GM19324 (cell line): ENCODE measurements at regions not wholly inside any gene's neighbourhood (a gene's known extent, or its start where the extent isn't known, plus 50 kb on each side); places are given as distances from the start of the nearest gene placed in this dataset.

Experiments
- ATAC-seq: cut with Tn5 transposase; IDR thresholded peaks from one replicate; pipeline ENCODE4 v1.9.1; 2021; ENCODE audit warnings: mild to moderate bottlenecking, moderate library complexity; ENCODE audit not compliant: unreplicated experiment, low FRiP score

GRCh38 chr5:15222156-15222555 is 277.8 kb upstream of the FBXL7 start:
- ATAC-seq, result no peak

- ATAC-seq, result no peak
Measured at GRCh38 chr5:15220642-15221173, 279.3 kb upstream of the FBXL7 start.

GRCh38 chr5:15215056-15215455 is 284.9 kb upstream of the FBXL7 start:
- no peak for ATAC-seq

- no peak for ATAC-seq
Measured at GRCh38 chr5:15214010-15214409, 286.0 kb upstream of the FBXL7 start.

- ATAC-seq, result no peak
Measured at GRCh38 chr5:15209053-15209762, 290.8 kb upstream of the FBXL7 start.

- no peak for ATAC-seq
Measured at GRCh38 chr5:15206133-15206532, 293.8 kb upstream of the FBXL7 start.

- ATAC-seq, result no peak
Measured at GRCh38 chr5:15203376-15203775, 296.6 kb upstream of the FBXL7 start.

- no peak for ATAC-seq
Measured at GRCh38 chr5:15191012-15191411, 309.0 kb upstream of the FBXL7 start.

- ATAC-seq, result no peak
Measured at GRCh38 chr5:15183520-15183919, 311.9 kb upstream of the ANKH start.

- ATAC-seq, result no peak
Measured at GRCh38 chr5:15170173-15170572, 298.6 kb upstream of the ANKH start.

- ATAC-seq, result no peak
Measured at GRCh38 chr5:15168358-15168757, 296.8 kb upstream of the ANKH start.

GRCh38 chr5:15160091-15160490 is 288.5 kb upstream of the ANKH start:
- ATAC-seq, result no peak

- no peak for ATAC-seq
Measured at GRCh38 chr5:15159606-15160005, 288.0 kb upstream of the ANKH start.

- no peak for ATAC-seq
Measured at GRCh38 chr5:15142458-15142857, 270.9 kb upstream of the ANKH start.

GRCh38 chr5:15137414-15137813 is 265.8 kb upstream of the ANKH start:
- ATAC-seq, result no peak

- no peak for ATAC-seq
Measured at GRCh38 chr5:15135661-15136060, 264.1 kb upstream of the ANKH start.

GRCh38 chr5:15133456-15133965 is 261.9 kb upstream of the ANKH start:
- ATAC-seq, result no peak

GRCh38 chr5:15132816-15133405 is 261.3 kb upstream of the ANKH start:
- ATAC-seq, result no peak

GRCh38 chr5:15131909-15132308 is 260.3 kb upstream of the ANKH start:
- ATAC-seq, result no peak

- no peak for ATAC-seq
Measured at GRCh38 chr5:15124871-15125568, 253.4 kb upstream of the ANKH start.

GRCh38 chr5:15124461-15124860 is 252.9 kb upstream of the ANKH start:
- ATAC-seq, result no peak
